ENCODE measurements at regions not wholly inside any gene's neighbourhood (a gene's known extent, or its start where the extent isn't known, plus 50 kb on each side); places are given as distances from the start of the nearest gene placed in this dataset.

DNA sequence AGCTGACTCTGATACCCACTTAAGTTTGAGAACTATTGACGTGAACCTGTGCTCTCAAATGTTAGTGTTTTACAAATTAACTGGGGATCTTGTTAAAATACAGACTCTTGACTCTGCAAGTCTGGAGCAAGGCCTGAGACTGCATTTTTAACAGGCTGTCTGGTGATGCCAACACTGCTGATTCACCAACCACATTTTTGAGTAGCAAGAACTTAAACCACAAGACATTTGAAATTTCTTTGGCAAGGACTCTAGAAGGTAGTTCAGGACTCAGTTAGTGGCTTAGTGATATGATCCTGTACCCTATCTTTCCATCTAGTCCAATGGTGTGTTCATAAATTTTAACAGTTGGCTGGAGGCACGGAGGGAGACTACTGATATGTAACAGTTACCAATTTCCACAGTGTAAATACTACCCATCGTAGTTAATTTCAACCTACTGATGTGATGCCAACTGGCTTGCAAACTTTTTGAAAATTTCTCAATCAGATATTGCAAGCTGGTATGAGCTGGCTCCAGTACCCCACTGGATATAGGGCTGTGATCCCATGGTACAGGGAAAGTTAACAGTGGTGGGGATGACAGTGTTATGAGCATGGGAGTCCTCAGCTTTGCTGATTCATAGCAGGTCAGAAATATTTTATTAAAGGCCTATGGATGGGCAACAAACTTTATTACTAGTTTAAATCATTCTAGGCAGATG is 255.1 kb downstream of the TBC1D4 start (continued):
- peak; percentile 86 for TF ChIP-seq JUND (IDR thresholded peaks at IDR 0.05)
- no peak for TF ChIP-seq RAD21 (IDR thresholded peaks at IDR 0.05; ENCODE audit: low read length)
- no peak for TF ChIP-seq NRF1 (IDR thresholded peaks at IDR 0.05; ENCODE audit: low read depth, low read length)
- peak; percentile 96 for TF ChIP-seq TCF12 (IDR thresholded peaks at IDR 0.05)
- peak; percentile 46; the same call in 1 of the 2 replicates for TF ChIP-seq MEF2A (IDR thresholded peaks at IDR 0.05; ENCODE audit: borderline replicate concordance, low read depth)
- TF ChIP-seq, protein P1, sequence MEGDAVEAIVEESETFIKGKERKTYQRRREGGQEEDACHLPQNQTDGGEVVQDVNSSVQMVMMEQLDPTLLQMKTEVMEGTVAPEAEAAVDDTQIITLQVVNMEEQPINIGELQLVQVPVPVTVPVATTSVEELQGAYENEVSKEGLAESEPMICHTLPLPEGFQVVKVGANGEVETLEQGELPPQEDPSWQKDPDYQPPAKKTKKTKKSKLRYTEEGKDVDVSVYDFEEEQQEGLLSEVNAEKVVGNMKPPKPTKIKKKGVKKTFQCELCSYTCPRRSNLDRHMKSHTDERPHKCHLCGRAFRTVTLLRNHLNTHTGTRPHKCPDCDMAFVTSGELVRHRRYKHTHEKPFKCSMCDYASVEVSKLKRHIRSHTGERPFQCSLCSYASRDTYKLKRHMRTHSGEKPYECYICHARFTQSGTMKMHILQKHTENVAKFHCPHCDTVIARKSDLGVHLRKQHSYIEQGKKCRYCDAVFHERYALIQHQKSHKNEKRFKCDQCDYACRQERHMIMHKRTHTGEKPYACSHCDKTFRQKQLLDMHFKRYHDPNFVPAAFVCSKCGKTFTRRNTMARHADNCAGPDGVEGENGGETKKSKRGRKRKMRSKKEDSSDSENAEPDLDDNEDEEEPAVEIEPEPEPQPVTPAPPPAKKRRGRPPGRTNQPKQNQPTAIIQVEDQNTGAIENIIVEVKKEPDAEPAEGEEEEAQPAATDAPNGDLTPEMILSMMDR (IDR thresholded peaks at IDR 0.05): no peak
- TF ChIP-seq CHD2 (IDR thresholded peaks at IDR 0.05; ENCODE audit: low read length, partially characterized antibody): no peak
- TF ChIP-seq SMC3 (IDR thresholded peaks at IDR 0.05; ENCODE audit: low read depth, low read length): no peak
- TF ChIP-seq NFIC (IDR thresholded peaks at IDR 0.05; ENCODE audit: borderline replicate concordance): peak; percentile 99
- TF ChIP-seq FOXM1 (IDR thresholded peaks at IDR 0.05; ENCODE audit: low read depth): 0 out of 2 replicates have a peak, but pooled peaks have one; percentile 55
- TF ChIP-seq REST (IDR thresholded peaks at IDR 0.05; ENCODE audit: low read depth, low read length): no peak
- no peak for TF ChIP-seq TAF1 (IDR thresholded peaks at IDR 0.05; ENCODE audit: borderline replicate concordance, low read depth, low read length)
- peak; percentile 62 for TF ChIP-seq MAX (IDR thresholded peaks at IDR 0.05; ENCODE audit: low read depth)
- TF ChIP-seq USF2 (IDR thresholded peaks at IDR 0.05; ENCODE audit: borderline replicate concordance, low read depth, low read length): no peak
- peak; percentile 89; the same call in 1 of the 2 replicates for TF ChIP-seq RXRA (IDR thresholded peaks at IDR 0.05; ENCODE audit: borderline replicate concordance, low read depth)
- no peak for TF ChIP-seq YY1 (IDR thresholded peaks at IDR 0.05; ENCODE audit: low read depth)
